ENCODE measurements at regions not wholly inside any gene's neighbourhood (a gene's known extent, or its start where the extent isn't known, plus 50 kb on each side); places are given as distances from the start of the nearest gene placed in this dataset.

DNA sequence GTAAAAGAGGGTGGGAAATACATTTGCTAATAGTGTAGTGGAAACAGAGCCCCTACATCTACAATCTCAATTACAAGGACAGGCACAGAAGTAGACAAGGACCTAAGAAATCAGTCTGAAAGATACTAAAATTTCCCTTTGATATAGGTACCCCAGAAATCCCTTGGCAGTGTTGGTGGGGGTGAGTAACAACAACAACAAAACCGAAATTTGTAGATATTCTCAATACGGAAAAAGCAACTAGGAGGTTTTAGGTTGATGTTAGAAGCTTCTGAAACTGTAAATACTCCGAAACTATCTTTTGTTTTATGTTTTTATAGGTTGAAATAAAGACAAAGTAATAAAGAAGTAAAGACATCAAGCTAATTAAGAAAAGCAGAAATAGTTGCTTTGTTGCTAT, 323.1 kb upstream of the CBLB start:
- no peak for DNase-seq (ENCODE audit: extremely low read depth, low read depth)
- TF ChIP-seq, protein P1, sequence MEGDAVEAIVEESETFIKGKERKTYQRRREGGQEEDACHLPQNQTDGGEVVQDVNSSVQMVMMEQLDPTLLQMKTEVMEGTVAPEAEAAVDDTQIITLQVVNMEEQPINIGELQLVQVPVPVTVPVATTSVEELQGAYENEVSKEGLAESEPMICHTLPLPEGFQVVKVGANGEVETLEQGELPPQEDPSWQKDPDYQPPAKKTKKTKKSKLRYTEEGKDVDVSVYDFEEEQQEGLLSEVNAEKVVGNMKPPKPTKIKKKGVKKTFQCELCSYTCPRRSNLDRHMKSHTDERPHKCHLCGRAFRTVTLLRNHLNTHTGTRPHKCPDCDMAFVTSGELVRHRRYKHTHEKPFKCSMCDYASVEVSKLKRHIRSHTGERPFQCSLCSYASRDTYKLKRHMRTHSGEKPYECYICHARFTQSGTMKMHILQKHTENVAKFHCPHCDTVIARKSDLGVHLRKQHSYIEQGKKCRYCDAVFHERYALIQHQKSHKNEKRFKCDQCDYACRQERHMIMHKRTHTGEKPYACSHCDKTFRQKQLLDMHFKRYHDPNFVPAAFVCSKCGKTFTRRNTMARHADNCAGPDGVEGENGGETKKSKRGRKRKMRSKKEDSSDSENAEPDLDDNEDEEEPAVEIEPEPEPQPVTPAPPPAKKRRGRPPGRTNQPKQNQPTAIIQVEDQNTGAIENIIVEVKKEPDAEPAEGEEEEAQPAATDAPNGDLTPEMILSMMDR (IDR thresholded peaks at IDR 0.05; ENCODE audit: low read depth, low read length, missing control alignments) = no peak
- no peak overlapping the region for H3K4me3 ChIP-seq (replicated peaks; ENCODE audit: low read depth, low read length)

DNA sequence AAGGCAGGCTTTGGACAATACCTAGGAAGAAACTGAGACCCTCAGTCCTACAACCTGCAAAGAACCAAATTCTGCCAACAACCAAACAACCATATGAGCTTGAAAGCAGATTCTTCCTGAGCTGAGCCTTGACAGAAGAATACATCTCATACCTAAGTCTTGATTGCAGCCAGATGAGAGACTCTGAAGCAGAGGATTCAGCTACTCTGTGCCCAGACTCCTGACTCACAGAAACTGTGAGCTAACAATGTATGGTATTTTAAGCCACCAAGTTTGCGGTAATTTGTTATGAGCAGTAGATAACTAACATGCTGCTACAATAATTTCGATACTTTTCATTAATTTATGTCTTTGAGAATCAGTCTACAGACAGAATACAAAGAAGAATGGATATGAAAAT, 325.1 kb upstream of the CBLB start:
- H3K4me3 ChIP-seq (replicated peaks; ENCODE audit: low read depth, low read length) = no peak overlapping the region
- TF ChIP-seq, protein P1 (IDR thresholded peaks at IDR 0.05; ENCODE audit: low read depth, low read length, missing control alignments) = no peak
- DNase-seq (ENCODE audit: extremely low read depth, low read depth) = no peak

DNA sequence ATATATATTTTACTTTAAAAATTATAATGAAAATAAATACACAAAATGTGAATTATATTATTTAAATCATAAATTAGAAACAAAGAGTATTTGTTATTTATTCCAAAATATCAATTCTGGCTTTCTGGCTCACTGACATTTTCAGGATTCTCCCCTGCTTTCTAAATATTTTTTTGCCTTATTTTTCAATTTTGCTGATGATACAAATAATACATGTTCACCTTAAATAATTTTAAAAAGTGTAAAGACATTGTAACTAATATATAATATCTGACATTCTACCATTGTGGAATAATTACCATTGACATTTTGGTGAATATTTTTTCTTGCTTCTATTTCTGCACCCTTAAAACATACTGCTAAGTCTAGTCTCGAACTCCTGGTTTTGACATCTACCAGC, 325.9 kb upstream of the CBLB start:
- H3K4me3 ChIP-seq (replicated peaks; ENCODE audit: low read depth, low read length) = no peak overlapping the region
- DNase-seq (ENCODE audit: extremely low read depth, low read depth) = no peak
- TF ChIP-seq, protein P1 (IDR thresholded peaks at IDR 0.05; ENCODE audit: low read depth, low read length, missing control alignments) = no peak

DNA sequence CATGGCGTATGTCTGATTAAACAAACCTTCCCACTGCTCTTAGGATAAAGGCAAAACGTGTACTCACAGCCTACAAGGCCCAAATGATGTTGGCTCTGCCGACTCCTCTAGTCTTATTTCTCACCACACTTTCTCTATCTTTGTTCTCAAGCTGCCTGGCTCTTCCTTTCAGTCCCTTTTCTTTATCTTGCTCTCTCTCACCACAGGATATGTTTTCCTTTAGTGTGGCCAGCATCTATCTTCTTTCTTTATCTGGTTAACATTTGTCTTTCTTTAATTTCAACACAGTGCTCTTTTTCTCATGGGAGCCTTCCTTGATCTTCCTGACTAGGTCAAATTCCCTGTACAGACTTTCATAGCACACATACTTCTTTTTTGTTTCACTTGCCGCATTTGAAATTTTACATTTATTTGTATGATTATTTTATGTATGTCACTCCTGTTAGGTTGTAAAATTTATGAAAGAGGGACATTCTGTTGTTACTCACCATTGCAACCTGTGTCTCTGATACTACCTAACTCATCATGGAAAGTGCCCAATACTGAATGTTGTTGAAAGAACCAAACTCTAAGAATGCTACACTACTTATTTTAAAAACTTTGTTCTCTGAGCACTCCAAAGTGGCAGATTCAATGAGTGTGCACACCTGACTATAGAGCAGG, 328.9 kb upstream of the CBLB start:
- DNase-seq (ENCODE audit: extremely low read depth, low read depth) = no peak
- TF ChIP-seq, protein P1 (IDR thresholded peaks at IDR 0.05; ENCODE audit: low read depth, low read length, missing control alignments) = no peak

DNA sequence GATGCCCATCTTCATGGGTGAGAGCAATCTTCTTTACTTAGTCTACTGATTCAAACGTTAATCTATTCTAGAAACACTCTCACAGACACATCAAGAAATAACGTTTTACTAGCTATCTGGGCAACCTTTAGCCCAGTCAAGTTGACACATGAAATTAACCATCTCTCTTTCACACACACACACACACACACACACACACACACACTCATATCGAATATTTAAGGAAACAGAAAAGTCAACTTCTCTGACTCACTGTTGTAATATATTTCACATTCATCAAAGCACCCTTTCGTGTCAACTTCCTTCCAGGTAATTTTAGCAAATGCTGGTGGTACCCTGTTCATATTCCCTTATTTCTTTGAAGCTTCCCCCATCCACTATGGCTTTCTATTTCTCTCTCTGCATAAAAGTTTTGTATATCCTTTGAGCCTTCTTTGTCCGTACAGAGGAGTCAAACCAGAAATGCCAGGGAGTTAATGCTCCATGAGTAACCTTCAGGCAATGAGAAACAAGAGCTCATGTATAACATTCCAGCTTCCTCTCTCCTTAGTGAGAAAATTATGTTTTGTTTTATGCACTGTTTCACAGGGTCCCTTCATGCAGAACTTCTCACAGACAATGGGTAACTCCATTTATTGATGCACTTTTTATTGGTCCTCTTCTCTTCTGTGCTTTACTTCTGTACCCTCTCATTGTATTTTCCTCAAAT, 335.5 kb upstream of the CBLB start:
- no peak overlapping the region for H3K4me3 ChIP-seq (replicated peaks; ENCODE audit: low read depth, low read length)
- no peak for DNase-seq (ENCODE audit: extremely low read depth, low read depth)
- TF ChIP-seq, protein P1 (IDR thresholded peaks at IDR 0.05; ENCODE audit: low read depth, low read length, missing control alignments) = no peak

More for the DNA sequence above, 328.9 kb upstream of the CBLB start:
- H3K4me3 ChIP-seq (replicated peaks; ENCODE audit: low read depth, low read length) = no peak overlapping the region

DNA sequence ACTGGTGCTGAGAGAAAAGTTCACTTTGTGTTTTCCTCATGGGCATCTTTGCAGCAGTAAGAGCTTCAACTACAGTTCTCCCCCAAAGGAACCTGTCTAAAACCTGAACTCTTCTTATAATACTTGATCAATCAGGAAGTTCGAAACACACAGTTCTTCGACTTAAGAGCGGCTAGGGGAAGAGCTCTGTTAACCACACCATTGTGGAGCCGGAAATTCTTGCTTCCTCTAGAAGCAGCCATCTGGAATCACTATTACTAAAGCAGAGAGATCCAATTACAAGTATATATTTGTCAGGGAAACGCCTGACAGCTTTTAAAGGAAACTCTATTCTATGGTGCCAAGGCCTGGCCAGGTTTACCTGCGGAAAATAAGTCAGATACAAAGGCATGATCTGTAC, 337.3 kb upstream of the CBLB start:
- H3K4me3 ChIP-seq (replicated peaks; ENCODE audit: low read depth, low read length) = no peak overlapping the region
- peak; percentile 67 for DNase-seq (ENCODE audit: extremely low read depth, low read depth)
- TF ChIP-seq, protein P1 (IDR thresholded peaks at IDR 0.05; ENCODE audit: low read depth, low read length, missing control alignments) = no peak

Measured in HFF-Myc (cell line).